Heart left ventricle (tissue), 16 donors: ENCODE measurements at regions not wholly inside any gene's neighbourhood (a gene's known extent, or its start where the extent isn't known, plus 50 kb on each side); places are given as distances from the start of the nearest gene placed in this dataset.
"Not testable (repeated sequence)": the region's sequence is repeated elsewhere in the genome, so short reads cannot be mapped to it uniquely, and the experiment has no call there.

Source experiments
- ATAC-seq, 4 donors: fragments of 200-7000 bp; cut with Tn5 transposase; one replicate each; pipeline ENCODE4 v1.9.1; 2020 to 2022; ENCODE audit warnings: moderate library complexity in 4 of 4, mild to moderate bottlenecking in 3 of 4, moderate number of reproducible peaks in 1 of 4
- DNase-seq, 5 donors: peaks; one replicate each; pipeline ENCODE4 v3.0.0-alpha.2; 2020
- H3K27ac ChIP-seq, 12 donors: fragments of 200-600 bp; sonication (generic) in 4 of 12; one replicate each; pipeline versions ENCODE4 v1.5.0 to v1.8.0; 2016 to 2022; ENCODE audit warnings: mild to moderate bottlenecking in 2 of 12
- H3K27me3 ChIP-seq, 9 donors: fragments of 200-600 bp; sonication (generic) in 2 of 9; one replicate each; pipeline versions ENCODE4 v1.5.1 to v1.8.0; 2016 to 2022; ENCODE audit warnings: mild to moderate bottlenecking in 3 of 9
- H3K36me3 ChIP-seq, 9 donors: fragments of 200-600 bp; sonication (generic) in 2 of 9; one replicate each; pipeline versions ENCODE4 v1.5.0 to v1.8.0; 2018 to 2022; ENCODE audit warnings: mild to moderate bottlenecking in 2 of 9
- H3K4me1 ChIP-seq, 12 donors: fragments of 200-600 bp; sonication (generic) in 4 of 12; one replicate each; pipeline versions ENCODE4 v1.5.0 to v1.8.0; 2016 to 2022; ENCODE audit warnings: mild to moderate bottlenecking in 3 of 12
- H3K4me3 ChIP-seq, 12 donors: fragments of 200-600 bp; sonication (generic) in 4 of 12; one replicate each; pipeline versions ENCODE4 v1.5.0 to v1.8.0; 2017 to 2022; ENCODE audit warnings: mild to moderate bottlenecking in 9 of 12, moderate library complexity in 4 of 12
- H3K9me3 ChIP-seq, 12 donors: fragments of 200-600 bp; sonication (generic) in 4 of 12; one replicate each; pipeline versions ENCODE4 v1.5.0 to v1.8.0; 2016 to 2022; ENCODE audit warnings: mild to moderate bottlenecking in 1 of 12
- POLR2A ChIP-seq, 2 donors: fragments of 450-650 bp; IDR thresholded peaks; one replicate each; pipeline ENCODE4 v1.6.1; 2017; ENCODE audit warnings: antibody characterized with exemption in 2 of 2, mild to moderate bottlenecking in 2 of 2, moderate library complexity in 2 of 2
- WGBS, 4 donors: extraction: QIAGEN DNeasy Blood & Tissue Kit in 2 of 4; methylation state at CpG; one replicate each; pipeline versions ENCODE4 v1.1.5 to v1.1.7; 2013 to 2018; 5-methylcytosine and 5-hydroxymethylcytosine counted together
- intact Hi-C, 10 donors: fragments of 100-400 bp; cut with DNase I; formaldehyde crosslinking; loops; one replicate each; pipeline versions ENCODE4 v1.11.1 to v1.14.2; 2022
- TF ChIP-seq, protein P1 (sequence below), 12 donors: fragments of 200-600 bp; sonication (generic) in 4 of 12; IDR thresholded peaks; one replicate each; pipeline versions ENCODE4 v1.5.0 to v1.8.0; 2018 to 2022; ENCODE audit warnings: antibody characterized with exemption in 12 of 12, mild to moderate bottlenecking in 5 of 12
- donor health status: ischemic (EF 13 %, LVEDD 7.1; RV severe dilation, severe dysfunction).
- donor health status: healthy with polysubstance abuse.
- donor health status: DM: no; HTN: yes; CAD: no.
- donor health status: DM: no; HTN: no; CAD: no.
- donor health status: ischemic (EF 25% LVEDD 6.9; RV normal size, moderate dysfunction).
- donor health status: ischemic (EF 25% LVEDD 5.7; RV mildly dilated, moderate dysfunction).
- donor health status: healthy.
- donor health status: DM: yes; HTN: yes; CAD: no.
- donor health status: ischemic (EF 35%, LVEDD 5.7; RV mildly dilated, moderate dysfunction).
- donor health status: nonischemic (EF 11% LVEDD 7.7; RV severe dilation, severe dysfunction).
- donor health status: DM: yes; HTN: yes; CAD: no.
- donor health status: PGD.
- donor health status: ischemic (EF 29% LVEDD 5.4; RV normal size, mild dysfunction).
- donor health status: nonischemic (EF 23%, LVEDD 6.1; RV moderate dilation, normal function).

DNA sequence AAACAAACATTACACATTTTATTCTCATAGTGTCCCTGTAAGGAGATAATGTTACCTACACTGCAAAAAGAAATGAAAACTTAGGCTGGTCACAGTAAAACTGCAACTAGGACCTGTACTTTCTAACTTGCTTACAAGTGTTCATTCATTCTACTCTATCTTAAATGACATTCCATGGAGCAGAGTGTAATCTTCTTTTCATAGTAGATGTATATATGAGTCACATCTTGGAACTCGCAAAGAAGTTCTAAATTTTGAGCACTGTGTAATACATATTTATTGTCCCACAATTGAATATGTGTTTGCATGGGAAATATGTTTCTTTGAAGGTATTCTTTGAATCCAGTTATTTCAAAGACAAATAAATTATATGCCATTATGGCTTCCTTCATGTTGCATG, 1258.5 kb upstream of the ADGRL2 start:
- Histone ChIP-seq H3K4me1 (no peaks in the 10 kb centered on the region), H3K4me3 (no peak overlapping the region), H3K9me3 (no peaks in the 10 kb centered on the region), H3K36me3 (no peaks in the 10 kb centered on the region), H3K27ac (no peak overlapping the region), H3K27me3 (no peaks in the 10 kb centered on the region)
- TF ChIP-seq, protein P1, sequence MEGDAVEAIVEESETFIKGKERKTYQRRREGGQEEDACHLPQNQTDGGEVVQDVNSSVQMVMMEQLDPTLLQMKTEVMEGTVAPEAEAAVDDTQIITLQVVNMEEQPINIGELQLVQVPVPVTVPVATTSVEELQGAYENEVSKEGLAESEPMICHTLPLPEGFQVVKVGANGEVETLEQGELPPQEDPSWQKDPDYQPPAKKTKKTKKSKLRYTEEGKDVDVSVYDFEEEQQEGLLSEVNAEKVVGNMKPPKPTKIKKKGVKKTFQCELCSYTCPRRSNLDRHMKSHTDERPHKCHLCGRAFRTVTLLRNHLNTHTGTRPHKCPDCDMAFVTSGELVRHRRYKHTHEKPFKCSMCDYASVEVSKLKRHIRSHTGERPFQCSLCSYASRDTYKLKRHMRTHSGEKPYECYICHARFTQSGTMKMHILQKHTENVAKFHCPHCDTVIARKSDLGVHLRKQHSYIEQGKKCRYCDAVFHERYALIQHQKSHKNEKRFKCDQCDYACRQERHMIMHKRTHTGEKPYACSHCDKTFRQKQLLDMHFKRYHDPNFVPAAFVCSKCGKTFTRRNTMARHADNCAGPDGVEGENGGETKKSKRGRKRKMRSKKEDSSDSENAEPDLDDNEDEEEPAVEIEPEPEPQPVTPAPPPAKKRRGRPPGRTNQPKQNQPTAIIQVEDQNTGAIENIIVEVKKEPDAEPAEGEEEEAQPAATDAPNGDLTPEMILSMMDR (IDR thresholded peaks at IDR 0.05) = no peak
- TF ChIP-seq POLR2A (IDR thresholded peaks at IDR 0.05) = no peak
- WGBS, 4 donors = 18 to 32% (median 24%) methylated on average over 1 of the region's 1 CpG
- no peak for DNase-seq
- intact Hi-C loops = no loop called here
- ATAC-seq = no peak

DNA sequence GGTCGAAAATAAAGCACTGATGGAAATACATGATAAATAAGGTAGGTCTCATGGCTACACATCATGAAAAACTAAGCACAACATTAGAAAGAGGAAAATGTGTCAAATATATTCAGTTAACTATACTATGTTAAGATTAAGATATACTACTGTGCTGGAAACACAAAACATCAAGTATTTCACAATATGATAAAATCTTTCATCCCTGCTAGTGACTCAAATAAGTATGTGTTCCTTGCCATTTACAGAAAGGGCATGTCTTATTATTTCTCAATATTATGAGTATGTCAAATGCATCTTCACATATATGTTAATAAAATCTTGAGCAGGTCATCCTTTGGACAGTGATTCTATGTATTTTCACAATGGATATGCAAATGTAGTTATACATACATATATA, 1260.1 kb upstream of the ADGRL2 start:
- no peaks in the 10 kb centered on the region for H3K36me3 ChIP-seq
- DNase-seq (no peak), ATAC-seq (no peak)
- H3K4me3 ChIP-seq = no peak overlapping the region
- 69 to 87% (median 77%) methylated on average over 1 of the region's 1 CpG for WGBS, 4 donors
- TF ChIP-seq, protein P1 (IDR thresholded peaks at IDR 0.05) = no peak
- TF ChIP-seq POLR2A (IDR thresholded peaks at IDR 0.05) = no peak
- intact Hi-C loops = no loop called here
- no peaks in the 10 kb centered on the region for H3K4me1 ChIP-seq
- H3K27ac ChIP-seq = no peak overlapping the region
- no peaks in the 10 kb centered on the region for H3K9me3 ChIP-seq
- H3K27me3 ChIP-seq = no peaks in the 10 kb centered on the region

DNA sequence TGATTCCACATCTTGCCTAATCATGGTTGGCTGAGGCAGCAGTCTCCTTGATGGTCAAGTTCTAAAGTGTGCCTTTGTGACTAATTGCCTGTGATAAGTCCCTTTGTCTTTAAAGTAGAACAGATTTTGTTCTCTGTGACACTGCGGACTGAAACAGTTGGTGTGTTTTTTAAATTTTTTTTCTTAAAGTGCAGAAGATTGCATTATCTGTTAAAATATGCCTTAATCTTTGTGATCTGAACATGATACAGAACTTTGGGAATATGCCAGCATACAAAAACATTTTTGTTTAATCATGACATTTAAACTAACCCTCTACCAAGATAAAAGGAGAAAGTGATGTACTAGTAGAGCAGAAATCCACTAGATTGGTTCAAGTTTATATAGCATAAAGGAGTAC, 1260.6 kb upstream of the ADGRL2 start:
- intact Hi-C loops = no loop called here
- ATAC-seq = no peak
- no peak for DNase-seq
- no peaks in the 10 kb centered on the region for H3K36me3 ChIP-seq
- H3K27ac ChIP-seq = no peak overlapping the region
- H3K4me3 ChIP-seq = no peak overlapping the region
- no peaks in the 10 kb centered on the region for H3K27me3 ChIP-seq
- 83 to 90% (median 84%) methylated on average over 1 of the region's 1 CpG for WGBS, 4 donors
- H3K4me1 ChIP-seq = no peaks in the 10 kb centered on the region
- TF ChIP-seq, protein P1 (IDR thresholded peaks at IDR 0.05) = no peak
- TF ChIP-seq POLR2A (IDR thresholded peaks at IDR 0.05) = no peak
- no peaks in the 10 kb centered on the region for H3K9me3 ChIP-seq

DNA sequence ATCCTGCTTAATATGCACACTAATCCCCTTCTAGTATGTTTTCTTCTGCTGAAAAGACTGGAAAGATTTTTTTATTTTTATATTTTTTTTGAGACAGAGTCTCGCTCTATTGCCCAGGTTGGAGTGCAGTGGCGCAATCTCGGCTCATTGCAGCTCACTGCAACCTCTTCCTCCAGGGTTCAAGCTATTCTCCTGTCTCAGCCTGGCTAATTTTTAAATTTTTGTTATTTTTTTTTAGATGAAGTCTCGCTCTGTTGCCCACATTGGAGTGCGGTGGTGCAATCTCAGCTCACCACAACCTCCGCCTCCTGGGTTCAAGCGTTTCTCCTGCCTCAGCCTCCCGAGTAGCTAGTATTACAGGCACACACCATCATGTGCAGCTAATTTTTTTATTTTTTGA, 1261.4 kb upstream of the ADGRL2 start:
- H3K9me3 ChIP-seq, H3K27me3 ChIP-seq, H3K4me1 ChIP-seq, DNase-seq, H3K27ac ChIP-seq, ATAC-seq, intact Hi-C loops, H3K4me3 ChIP-seq, H3K36me3 ChIP-seq: not testable (repeated sequence)
- 92 to 97% (median 94%) methylated on average over 8 of the region's 8 CpGs for WGBS, 4 donors

DNA sequence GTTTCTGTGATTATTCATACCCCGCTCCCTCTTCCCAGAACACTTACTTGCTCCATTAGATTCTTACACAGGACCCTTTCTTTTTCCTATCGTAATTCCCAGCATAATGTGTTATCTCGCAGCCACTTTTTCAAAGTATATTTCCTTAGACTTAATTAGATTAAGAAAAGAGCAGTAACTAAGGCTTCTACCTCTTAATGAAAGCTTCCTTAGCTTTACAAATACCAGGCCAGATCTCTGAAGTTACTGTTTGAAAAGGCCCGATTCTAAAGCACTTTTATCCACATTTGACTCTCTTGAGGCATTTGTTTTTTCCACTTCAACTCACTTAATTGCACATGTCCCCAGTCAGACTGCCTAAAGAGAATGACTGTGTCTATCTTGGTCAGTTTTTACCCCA, 1264.3 kb upstream of the ADGRL2 start:
- Histone ChIP-seq H3K4me1 (no peaks in the 10 kb centered on the region), H3K9me3 (no peaks in the 10 kb centered on the region), H3K4me3 (no peak overlapping the region), H3K36me3 (no peaks in the 10 kb centered on the region), H3K27ac (no peak overlapping the region), H3K27me3 (no peaks in the 10 kb centered on the region)
- ATAC-seq = no peak
- intact Hi-C loops = no loop called here
- DNase-seq = no peak
- TF ChIP-seq, protein P1 (IDR thresholded peaks at IDR 0.05) = no peak
- no peak for TF ChIP-seq POLR2A (IDR thresholded peaks at IDR 0.05)
- WGBS, 4 donors = 71 to 76% (median 73%) methylated on average over 4 of the region's 4 CpGs
